CD4-positive, CD25-positive, alpha-beta regulatory T cell (primary cell): ENCODE measurements at regions not wholly inside any gene's neighbourhood (a gene's known extent, or its start where the extent isn't known, plus 50 kb on each side); places are given as distances from the start of the nearest gene placed in this dataset.

Experiments
- ATAC-seq, 2 donors: fragments of 150-1000 bp; cut with Tn5 transposase; one replicate each; pipeline ENCODE4 v1.10.0; 2021; ENCODE audit warnings: low read depth in 2 of 2, moderate number of reproducible peaks in 2 of 2, moderate library complexity in 1 of 2
- DNase-seq, 3 donors: peaks; one replicate each; pipeline versions ENCODE4 v3.0.0 to v3.0.0-alpha.2; 2012 to 2022; ENCODE audit warnings: mixed read lengths in 1 of 3
- H3K27ac ChIP-seq: one replicate; pipeline ENCODE4 v1.7.0; 2013; ENCODE audit warnings: mild to moderate bottlenecking, low read length; ENCODE audit not compliant: insufficient read depth, poor library complexity, severe bottlenecking
- H3K27me3 ChIP-seq: one replicate; pipeline ENCODE4 v1.7.0; 2013; ENCODE audit warnings: low read length; ENCODE audit not compliant: control insufficient read depth, insufficient read depth
- H3K36me3 ChIP-seq: one replicate; pipeline ENCODE4 v1.7.0; 2013; ENCODE audit warnings: mild to moderate bottlenecking, low read length, moderate library complexity; ENCODE audit not compliant: control insufficient read depth, insufficient read depth
- H3K4me1 ChIP-seq: 2 replicates; pipeline ENCODE4 v1.7.0; 2013; ENCODE audit warnings: mild to moderate bottlenecking, low read length; ENCODE audit not compliant: insufficient read depth, control insufficient read depth, poor library complexity, severe bottlenecking
- H3K4me3 ChIP-seq: one replicate; pipeline ENCODE4 v1.7.0; 2013; ENCODE audit warnings: low read depth, mild to moderate bottlenecking, low read length, moderate library complexity
- H3K9me3 ChIP-seq, 2 experiments: 1 replicate in 1 of 2; 2 replicates in 1 of 2; pipeline ENCODE4 v1.7.0; 2013; ENCODE audit warnings: low read length in 2 of 2, mild to moderate bottlenecking in 1 of 2, moderate library complexity in 1 of 2; ENCODE audit not compliant: control insufficient read depth in 2 of 2
- H3K27ac Mint-ChIP-seq, 3 donors: one replicate each; pipeline ENCODE4 v1.8.0; 2020 to 2022; ENCODE audit warnings: mild to moderate bottlenecking in 3 of 3, mixed read lengths in 3 of 3, moderate library complexity in 2 of 3
- H3K27me3 Mint-ChIP-seq: one replicate; pipeline ENCODE4 v1.8.0; 2022; ENCODE audit warnings: mild to moderate bottlenecking, mixed read lengths
- H3K36me3 Mint-ChIP-seq: one replicate; pipeline ENCODE4 v1.8.0; 2020; ENCODE audit warnings: mixed read lengths
- H3K4me1 Mint-ChIP-seq, 4 donors: one replicate each; pipeline ENCODE4 v1.8.0; 2020 to 2022; ENCODE audit warnings: mixed read lengths in 4 of 4, mild to moderate bottlenecking in 1 of 4
- H3K4me3 Mint-ChIP-seq, 4 donors: one replicate each; pipeline ENCODE4 v1.8.0; 2020 to 2022; ENCODE audit warnings: mild to moderate bottlenecking in 4 of 4, mixed read lengths in 4 of 4, moderate library complexity in 3 of 4
- H3K9me3 Mint-ChIP-seq, 7 donors: one replicate each; pipeline ENCODE4 v1.8.0; 2020 to 2022; ENCODE audit warnings: mixed read lengths in 7 of 7, mild to moderate bottlenecking in 3 of 7, moderate library complexity in 2 of 7

DNA sequence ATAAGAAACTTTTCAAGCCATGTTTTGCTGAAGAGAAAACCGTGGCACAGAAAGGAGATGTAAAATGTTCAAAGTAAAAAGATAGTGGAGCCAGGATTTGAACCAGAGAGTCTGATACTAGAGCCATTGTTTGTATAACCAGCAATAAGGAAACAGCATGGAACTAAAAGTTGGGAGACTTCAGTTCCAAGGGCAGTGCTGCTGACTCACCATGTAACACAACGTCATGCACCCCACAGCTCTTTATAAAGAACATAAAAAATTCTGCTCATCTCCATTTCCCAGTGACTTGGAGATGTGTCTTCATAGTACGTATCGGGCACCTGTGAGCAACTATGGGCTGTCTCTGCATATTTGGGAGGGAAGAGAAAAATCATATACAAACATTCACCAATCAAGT is 353.0 kb upstream of the PIK3C3 start:
- Mint-ChIP-seq H3K27me3 (no peaks in the 10 kb centered on the region), H3K4me1 (no peaks in the 10 kb centered on the region), H3K27ac (no peak overlapping the region), H3K4me3 (no peak overlapping the region), H3K9me3 (peaks cover 0 to 12% (median 3%) of the 10 kb centered on the region in 7 donors), H3K36me3 (no peaks in the 10 kb centered on the region)
- Histone ChIP-seq H3K4me1 (no peaks in the 10 kb centered on the region), H3K36me3 (no peaks in the 10 kb centered on the region), H3K27ac (no peak overlapping the region), H3K27me3 (no peaks in the 10 kb centered on the region), H3K4me3 (no peak overlapping the region), H3K9me3 (peaks cover 0 to 1% of the 10 kb centered on the region in 2 experiments)
- DNase-seq (no peak), ATAC-seq (no peak)

DNA sequence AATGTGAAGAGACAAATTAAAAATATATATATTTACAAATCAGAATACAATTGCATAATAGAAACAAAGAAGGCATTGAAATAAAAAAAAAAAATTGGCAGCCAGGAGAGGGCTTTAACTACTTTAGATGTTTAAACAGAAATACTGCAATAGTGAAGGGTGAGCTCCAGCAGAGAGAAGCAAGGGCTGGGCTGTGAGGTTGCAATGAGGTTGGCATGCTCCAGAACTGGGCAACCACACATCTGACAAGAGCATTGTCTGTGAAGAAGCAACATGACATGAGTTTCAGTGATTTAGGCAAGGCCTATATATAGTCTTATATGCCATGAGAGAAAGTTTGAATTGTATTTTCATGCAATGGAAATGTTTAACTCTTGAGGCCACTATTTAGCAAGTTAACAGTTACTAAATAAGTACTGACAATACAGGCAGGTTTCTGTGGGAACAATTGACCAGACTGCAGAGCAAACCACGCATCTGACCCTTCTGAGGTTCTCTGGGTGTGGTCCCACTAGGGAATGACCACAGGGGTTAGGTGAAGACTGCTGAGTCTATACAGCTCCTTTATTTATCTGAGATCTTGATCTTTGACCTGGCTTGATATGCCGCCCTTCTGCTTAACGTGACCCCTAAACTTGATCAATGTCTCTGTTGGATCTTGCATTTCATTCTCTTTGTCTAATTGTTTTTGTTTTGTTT is 354.2 kb upstream of the PIK3C3 start:
- no peaks in the 10 kb centered on the region for H3K36me3 ChIP-seq
- H3K4me3 ChIP-seq: no peak overlapping the region
- Mint-ChIP-seq H3K27me3 (no peaks in the 10 kb centered on the region), H3K4me3 (no peak overlapping the region), H3K27ac (no peak overlapping the region), H3K36me3 (no peaks in the 10 kb centered on the region), H3K9me3 (peaks cover 0 to 8% (median 2%) of the 10 kb centered on the region in 7 donors), H3K4me1 (no peaks in the 10 kb centered on the region)
- H3K27me3 ChIP-seq: no peaks in the 10 kb centered on the region
- H3K9me3 ChIP-seq: peaks cover 0 to 1% of the 10 kb centered on the region in 2 experiments
- no peaks in the 10 kb centered on the region for H3K4me1 ChIP-seq
- ATAC-seq: no peak
- DNase-seq: no peak
- no peak overlapping the region for H3K27ac ChIP-seq

DNA sequence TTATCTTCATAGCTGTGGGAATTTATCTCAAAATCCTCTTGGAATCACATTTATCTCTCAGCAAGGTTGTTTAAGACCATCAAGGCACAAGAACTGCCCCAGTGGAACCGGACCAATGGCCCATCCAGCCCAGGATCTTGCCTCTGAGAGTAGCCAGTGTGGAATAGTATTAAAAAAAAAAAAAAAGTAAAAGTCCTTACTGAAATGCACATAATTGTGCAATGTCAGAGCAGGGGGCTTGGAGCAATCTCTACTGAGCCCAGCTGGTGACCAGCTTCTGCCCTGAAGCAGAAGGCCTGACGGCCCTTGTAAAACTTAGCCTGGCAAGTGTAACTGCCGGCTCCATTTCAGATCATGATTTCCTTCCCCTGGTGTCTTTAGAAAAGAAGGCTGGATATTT is 355.6 kb upstream of the PIK3C3 start:
- no peaks in the 10 kb centered on the region for H3K4me1 ChIP-seq
- no peaks in the 10 kb centered on the region for H3K27me3 ChIP-seq
- no peaks in the 10 kb centered on the region for H3K27me3 Mint-ChIP-seq
- H3K4me3 Mint-ChIP-seq: no peak overlapping the region
- peaks cover 0 to 5% (median 3%) of the 10 kb centered on the region in 7 donors for H3K9me3 Mint-ChIP-seq
- no peak overlapping the region for H3K27ac ChIP-seq
- H3K36me3 Mint-ChIP-seq: no peaks in the 10 kb centered on the region
- ATAC-seq (no peak), DNase-seq (no peak)
- no peaks in the 10 kb centered on the region for H3K36me3 ChIP-seq
- H3K4me1 Mint-ChIP-seq: no peaks in the 10 kb centered on the region
- no peaks in the 10 kb centered on the region for H3K9me3 ChIP-seq
- H3K27ac Mint-ChIP-seq: no peak overlapping the region
- H3K4me3 ChIP-seq: no peak overlapping the region

- Histone ChIP-seq H3K4me3 (no peak overlapping the region), H3K4me1 (no peaks in the 10 kb centered on the region), H3K27ac (no peak overlapping the region), H3K9me3 (no peaks in the 10 kb centered on the region), H3K27me3 (no peaks in the 10 kb centered on the region), H3K36me3 (no peaks in the 10 kb centered on the region)
- Mint-ChIP-seq H3K4me3 (no peak overlapping the region), H3K27ac (no peak overlapping the region), H3K27me3 (no peaks in the 10 kb centered on the region), H3K36me3 (no peaks in the 10 kb centered on the region), H3K4me1 (no peaks in the 10 kb centered on the region), H3K9me3 (peaks cover 0 to 8% (median 3%) of the 10 kb centered on the region in 7 donors)
- ATAC-seq: no peak
- DNase-seq: no peak
These were observed 360.5 kb upstream of the PIK3C3 start for GRCh38 chr18:41594582-41594981.

DNA sequence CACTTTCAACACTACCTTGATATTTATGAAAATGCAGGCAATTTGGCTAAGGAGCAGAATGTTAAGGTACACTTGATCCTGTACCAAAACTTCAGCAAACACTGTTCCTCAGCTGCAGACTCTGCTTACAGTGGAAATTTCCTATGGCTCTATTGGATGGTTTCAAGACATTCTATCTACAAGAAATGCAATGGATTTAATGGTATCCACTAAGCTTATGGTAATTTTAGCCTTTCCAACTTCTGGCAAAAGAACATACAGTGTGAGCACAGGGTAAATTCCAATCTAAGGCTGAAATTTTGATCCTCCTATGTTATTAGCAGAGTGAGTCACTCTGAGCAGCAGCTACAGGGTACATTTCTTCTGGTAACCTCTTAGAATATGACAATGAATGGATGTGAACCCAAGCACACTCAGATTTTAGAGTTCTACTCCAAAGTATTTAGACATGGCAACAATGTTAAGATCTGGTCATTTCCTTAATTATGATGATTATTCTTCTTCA is 361.8 kb upstream of the PIK3C3 start:
- H3K36me3 ChIP-seq: no peaks in the 10 kb centered on the region
- Mint-ChIP-seq H3K4me1 (no peaks in the 10 kb centered on the region), H3K27me3 (no peaks in the 10 kb centered on the region), H3K27ac (no peak overlapping the region), H3K4me3 (no peak overlapping the region), H3K36me3 (no peaks in the 10 kb centered on the region), H3K9me3 (peaks cover 0 to 8% (median 3%) of the 10 kb centered on the region in 7 donors)
- H3K4me3 ChIP-seq: no peak overlapping the region
- no peak for DNase-seq
- no peaks in the 10 kb centered on the region for H3K4me1 ChIP-seq
- no peaks in the 10 kb centered on the region for H3K27me3 ChIP-seq
- H3K9me3 ChIP-seq: no peaks in the 10 kb centered on the region
- no peak for ATAC-seq
- no peak overlapping the region for H3K27ac ChIP-seq

DNA sequence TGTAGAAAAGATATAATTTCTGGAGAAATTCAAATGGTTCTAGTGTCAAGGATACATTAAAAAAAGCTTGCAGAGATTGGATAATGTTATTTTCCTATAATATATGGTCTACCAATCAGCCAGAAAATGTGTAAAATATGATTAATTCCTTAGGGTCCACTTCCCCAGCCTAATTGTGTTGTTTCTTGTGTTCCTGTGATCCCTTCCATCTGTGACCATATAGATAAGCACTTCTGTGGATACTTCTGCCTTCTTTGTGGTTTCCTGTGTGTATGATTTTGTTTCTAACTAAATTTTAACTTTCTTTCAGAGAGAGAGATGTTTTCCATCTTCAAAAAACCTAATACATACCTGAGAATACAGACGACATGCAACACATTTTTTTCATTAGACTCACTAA is 367.1 kb upstream of the PIK3C3 start:
- Mint-ChIP-seq H3K36me3 (no peaks in the 10 kb centered on the region), H3K4me1 (no peaks in the 10 kb centered on the region), H3K9me3 (peaks cover 0 to 7% (median 0%) of the 10 kb centered on the region in 7 donors), H3K4me3 (peak overlapping the region in 1 of 4 donors; percentile 10), H3K27ac (no peak overlapping the region), H3K27me3 (no peaks in the 10 kb centered on the region)
- DNase-seq (no peak), ATAC-seq (no peak)
- no peak overlapping the region for H3K4me3 ChIP-seq
- H3K4me1 ChIP-seq: no peaks in the 10 kb centered on the region
- no peaks in the 10 kb centered on the region for H3K36me3 ChIP-seq
- no peaks in the 10 kb centered on the region for H3K27me3 ChIP-seq
- no peaks in the 10 kb centered on the region for H3K9me3 ChIP-seq
- no peak overlapping the region for H3K27ac ChIP-seq

- Histone ChIP-seq H3K9me3 (no peaks in the 10 kb centered on the region), H3K4me1 (no peaks in the 10 kb centered on the region), H3K4me3 (no peak overlapping the region), H3K27me3 (no peaks in the 10 kb centered on the region), H3K27ac (no peak overlapping the region), H3K36me3 (no peaks in the 10 kb centered on the region)
- DNase-seq (no peak), ATAC-seq (no peak)
- Mint-ChIP-seq H3K9me3 (peaks cover 0 to 8% (median 4%) of the 10 kb centered on the region in 7 donors), H3K36me3 (no peaks in the 10 kb centered on the region), H3K4me3 (no peak overlapping the region), H3K27me3 (no peaks in the 10 kb centered on the region), H3K4me1 (no peaks in the 10 kb centered on the region), H3K27ac (no peak overlapping the region)
These were observed 369.5 kb upstream of the PIK3C3 start for GRCh38 chr18:41585512-41585911.

- H3K4me1 Mint-ChIP-seq: no peaks in the 10 kb centered on the region
- H3K4me1 ChIP-seq: no peaks in the 10 kb centered on the region
- no peaks in the 10 kb centered on the region for H3K27me3 Mint-ChIP-seq
- ATAC-seq (no peak), DNase-seq (no peak)
- no peak overlapping the region for H3K4me3 ChIP-seq
- H3K9me3 Mint-ChIP-seq: peaks cover 0 to 9% (median 1%) of the 10 kb centered on the region in 7 donors
- H3K36me3 Mint-ChIP-seq: no peaks in the 10 kb centered on the region
- H3K27ac ChIP-seq: no peak overlapping the region
- H3K27ac Mint-ChIP-seq: no peak overlapping the region
- H3K4me3 Mint-ChIP-seq: no peak overlapping the region
- H3K27me3 ChIP-seq: no peaks in the 10 kb centered on the region
- H3K9me3 ChIP-seq: no peaks in the 10 kb centered on the region
- H3K36me3 ChIP-seq: no peaks in the 10 kb centered on the region
These were observed 375.8 kb upstream of the PIK3C3 start for GRCh38 chr18:41579185-41579584.
